ENCODE measurements at regions not wholly inside any gene's neighbourhood (a gene's known extent, or its start where the extent isn't known, plus 50 kb on each side); places are given as distances from the start of the nearest gene placed in this dataset.
"Not testable (repeated sequence)": the region's sequence is repeated elsewhere in the genome, so short reads cannot be mapped to it uniquely, and the experiment has no call there.

DNA sequence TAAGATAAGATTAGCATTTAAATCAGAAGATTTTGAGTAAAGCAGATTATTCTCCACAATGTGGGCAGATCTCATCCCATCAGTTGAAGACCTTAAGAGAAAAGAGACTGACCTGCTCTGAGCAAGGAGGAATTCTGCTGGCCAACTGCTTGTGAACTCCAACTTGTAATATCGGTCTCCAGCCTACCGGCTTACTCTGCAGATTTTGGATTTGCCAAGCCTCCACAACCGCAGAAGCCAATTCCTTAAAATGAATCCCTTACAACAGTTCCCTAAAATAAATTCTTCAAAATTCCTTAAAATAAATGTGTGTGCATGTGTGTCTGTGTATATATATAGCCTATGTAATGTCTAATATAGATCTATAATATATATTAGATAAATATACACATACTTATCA, 107.4 kb upstream of the KLF13 start:
- no peak for DNase-seq (ENCODE audit: low spot score)

DNA sequence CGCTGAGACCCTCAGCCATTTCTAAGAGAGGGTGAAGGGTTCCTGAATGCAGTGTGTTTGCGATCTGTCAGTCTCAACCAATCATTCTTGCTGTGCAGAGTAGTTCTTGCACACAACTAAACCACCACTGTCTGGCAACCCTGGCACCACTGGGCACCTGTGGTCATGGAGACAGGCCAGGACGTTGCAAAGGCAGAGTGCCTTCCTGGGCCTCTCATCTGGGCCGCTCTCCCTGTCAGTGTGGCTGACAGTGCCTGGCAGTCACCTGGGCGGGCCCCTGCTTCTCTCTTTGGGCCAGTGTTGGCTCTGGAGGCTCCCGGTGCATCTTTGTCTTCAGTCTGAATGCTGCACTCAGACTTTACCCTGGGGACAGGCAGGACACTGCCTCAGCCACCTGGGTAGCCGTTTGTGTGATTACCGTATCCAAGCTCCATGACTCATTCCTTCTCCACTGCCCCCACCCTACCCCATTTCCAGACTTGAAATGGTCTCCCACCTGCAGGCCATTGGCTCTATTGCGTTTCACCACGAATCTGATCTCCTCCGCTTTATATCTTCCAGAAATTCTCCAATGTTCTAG, 104.6 kb upstream of the KLF13 start:
- DNase-seq (ENCODE audit: low spot score), result no peak

DNA sequence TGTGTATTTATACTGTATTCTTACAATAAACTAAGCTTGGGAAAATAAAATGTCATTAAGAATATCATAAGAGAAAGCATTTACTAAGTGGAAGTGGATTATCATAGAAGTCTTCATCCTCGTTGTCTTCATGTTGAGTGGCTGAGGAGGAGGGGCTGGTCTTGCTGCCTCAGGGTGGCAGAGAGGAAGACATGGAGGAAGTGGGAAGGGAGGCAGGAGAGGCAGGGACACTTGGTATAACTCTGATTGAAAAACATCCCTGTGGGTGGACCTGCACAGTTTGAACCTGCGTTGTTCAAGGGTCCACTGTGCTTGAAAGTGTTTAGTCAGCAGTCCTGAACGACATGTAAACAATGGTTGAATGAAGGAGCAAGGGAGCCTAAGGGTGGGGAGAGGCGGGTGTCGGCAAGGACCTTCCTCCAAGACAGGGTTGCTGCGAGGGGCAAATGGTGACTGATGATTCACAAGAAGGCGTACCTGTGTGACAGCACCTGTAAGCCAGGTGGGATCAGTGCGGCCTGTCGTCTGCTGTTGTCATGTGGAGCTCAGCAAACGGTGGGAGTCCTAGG, 103.8 kb upstream of the KLF13 start:
- no peak for DNase-seq (ENCODE audit: low spot score)

DNA sequence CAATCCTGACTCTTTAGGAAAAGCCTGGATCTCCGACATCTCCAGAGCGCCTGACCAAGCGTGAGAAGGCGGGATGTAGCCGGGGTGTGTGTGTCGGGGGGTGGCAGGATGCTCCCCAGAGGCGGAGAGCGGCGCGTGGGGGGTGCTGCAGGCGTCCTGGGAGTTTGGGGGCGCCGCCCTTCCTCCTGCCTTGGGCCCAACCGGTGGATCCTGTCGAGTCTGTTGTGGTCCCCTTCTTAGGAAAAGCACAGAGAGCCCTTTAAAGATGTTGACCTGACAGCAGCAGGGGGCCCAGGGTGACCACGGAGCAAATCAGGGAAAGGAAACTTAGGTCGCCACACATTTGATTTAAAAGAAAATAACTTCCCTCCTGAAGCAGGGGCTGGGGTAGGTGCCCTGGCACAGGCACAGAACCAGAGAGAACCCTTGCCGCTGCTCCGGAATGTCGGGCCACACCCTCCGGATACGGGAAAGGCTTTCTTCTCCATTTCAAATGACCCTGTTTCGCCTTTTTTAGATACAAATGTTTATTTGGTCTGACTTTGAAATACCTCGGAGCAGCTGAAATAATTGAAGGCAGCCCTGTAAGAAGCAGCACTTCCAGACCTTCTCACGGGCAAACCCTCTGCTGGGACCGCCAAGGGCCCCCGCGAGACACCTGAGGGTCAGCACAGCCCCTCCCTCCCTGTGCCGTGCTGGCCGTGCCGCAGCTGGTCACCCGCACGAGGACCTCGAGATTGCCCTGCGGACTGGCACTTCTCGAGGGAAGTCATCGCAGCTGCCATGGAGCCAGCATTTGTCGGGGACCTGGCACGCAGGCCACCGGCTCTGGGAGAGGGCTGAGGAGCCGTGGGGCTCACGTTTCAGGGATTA, 102.9 kb upstream of the KLF13 start:
- DNase-seq (ENCODE audit: low spot score), result no peak

DNA sequence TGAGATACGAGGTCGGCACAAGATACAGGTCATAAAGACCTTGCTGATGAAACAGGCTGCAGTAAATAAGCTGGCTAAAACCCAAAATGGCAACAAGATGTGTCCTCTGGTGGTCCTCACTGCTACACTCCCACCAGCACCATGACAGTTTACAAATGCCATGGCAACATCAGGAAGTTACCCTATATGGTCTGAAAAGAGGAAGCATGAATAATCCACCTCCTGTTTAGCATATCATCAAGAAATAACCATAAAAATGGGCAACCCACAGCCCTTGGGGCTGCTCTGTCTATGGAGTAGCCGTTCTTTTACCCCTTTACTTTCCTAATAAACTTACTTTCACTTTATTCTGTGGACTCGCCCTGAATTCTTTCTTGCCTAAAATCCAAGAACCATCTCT, 102.0 kb upstream of the KLF13 start:
- DNase-seq (ENCODE audit: low spot score), result not testable (repeated sequence)

DNA sequence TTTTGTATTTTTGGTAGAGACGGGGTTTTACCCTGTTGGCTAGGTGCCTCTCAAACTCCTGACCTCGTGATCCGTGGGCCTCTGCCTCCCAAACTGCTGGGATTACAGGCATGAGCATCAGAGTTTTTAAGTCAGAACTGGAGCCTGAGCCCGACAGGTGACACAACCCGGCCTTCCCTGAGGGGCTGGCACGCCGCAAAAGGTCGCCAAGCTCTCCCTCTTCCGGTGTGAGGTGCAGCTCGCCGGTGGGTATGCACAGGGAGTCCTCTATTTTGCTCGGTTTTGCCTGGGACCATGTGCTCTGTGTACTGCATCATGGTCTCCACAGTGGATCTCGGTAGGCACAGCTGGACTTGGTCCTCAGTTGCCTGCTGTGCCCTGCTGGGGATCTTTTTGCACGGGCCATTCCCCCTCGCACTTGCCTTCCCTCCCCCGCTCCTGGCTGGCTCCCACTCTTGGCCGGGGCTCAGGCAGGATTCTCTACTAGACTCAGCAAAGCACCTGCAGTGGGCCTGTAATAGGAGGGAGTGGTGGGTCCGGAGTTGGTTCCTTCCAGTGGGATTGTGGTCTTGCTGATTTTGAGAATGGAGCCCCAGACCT, 101.2 kb upstream of the KLF13 start:
- DNase-seq (ENCODE audit: low spot score), result no peak

DNA sequence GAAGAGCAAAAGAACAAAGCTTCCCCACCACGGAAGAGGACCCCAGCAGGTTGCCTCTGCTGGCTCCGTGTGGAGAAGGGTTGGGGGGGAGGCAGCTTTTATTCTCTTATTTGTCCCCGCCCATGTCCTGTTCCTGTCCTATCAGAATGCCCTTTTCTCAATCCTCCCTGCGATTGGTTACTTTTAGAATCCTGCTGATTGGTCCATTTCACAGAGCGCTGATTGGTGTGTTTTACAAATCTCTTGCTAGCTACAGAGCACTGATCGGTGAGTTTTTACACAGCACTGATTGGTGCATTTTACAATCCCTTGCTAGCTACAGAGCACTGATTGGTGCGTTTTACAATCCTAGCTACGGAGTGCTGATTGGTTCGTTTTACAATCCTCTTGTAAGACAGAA, 100.6 kb upstream of the KLF13 start:
- DNase-seq (ENCODE audit: low spot score), result no peak

DNA sequence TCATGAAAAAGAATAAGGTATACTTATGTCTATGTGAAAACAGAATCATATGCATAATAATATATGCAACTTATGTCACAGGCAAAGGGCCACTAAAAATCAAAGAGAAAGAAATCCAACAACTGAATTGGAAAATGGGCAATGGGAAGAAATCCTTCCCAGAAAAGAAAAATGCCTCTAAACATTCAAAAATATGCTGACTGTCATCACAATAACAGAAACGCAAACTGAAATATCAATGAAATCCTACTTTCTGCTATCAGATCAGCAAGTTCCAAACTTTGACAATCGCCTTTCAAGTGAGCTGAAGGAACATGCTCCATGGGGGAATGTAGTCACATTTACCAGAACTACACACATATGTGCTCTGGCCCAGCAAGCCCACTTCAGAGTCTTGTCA, 99.4 kb upstream of the KLF13 start:
- DNase-seq (ENCODE audit: low spot score), result no peak

DNA sequence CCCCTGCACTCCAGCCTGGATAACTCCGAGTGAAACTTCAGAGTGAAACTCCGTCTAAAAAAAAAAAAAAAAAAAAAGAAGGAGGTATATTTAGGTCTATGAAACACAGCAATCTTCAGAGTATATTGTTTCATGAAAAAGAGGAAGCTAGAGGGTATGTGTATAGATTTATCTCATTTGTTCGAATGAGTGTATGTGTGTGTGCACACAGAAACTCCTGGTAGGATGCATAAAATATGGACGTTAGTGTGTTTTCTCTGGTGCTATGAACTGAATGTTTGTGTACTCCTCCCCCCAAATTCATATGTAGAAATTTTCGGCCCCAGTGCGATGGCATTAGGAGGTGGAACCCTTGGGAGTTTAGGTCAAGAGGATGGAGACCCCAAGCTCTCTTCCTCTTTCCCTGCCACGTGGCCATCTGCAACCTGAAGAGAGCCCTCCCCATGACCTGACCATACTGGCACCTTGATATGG, 98.6 kb upstream of the KLF13 start:
- DNase-seq (ENCODE audit: low spot score), result no peak

DNA sequence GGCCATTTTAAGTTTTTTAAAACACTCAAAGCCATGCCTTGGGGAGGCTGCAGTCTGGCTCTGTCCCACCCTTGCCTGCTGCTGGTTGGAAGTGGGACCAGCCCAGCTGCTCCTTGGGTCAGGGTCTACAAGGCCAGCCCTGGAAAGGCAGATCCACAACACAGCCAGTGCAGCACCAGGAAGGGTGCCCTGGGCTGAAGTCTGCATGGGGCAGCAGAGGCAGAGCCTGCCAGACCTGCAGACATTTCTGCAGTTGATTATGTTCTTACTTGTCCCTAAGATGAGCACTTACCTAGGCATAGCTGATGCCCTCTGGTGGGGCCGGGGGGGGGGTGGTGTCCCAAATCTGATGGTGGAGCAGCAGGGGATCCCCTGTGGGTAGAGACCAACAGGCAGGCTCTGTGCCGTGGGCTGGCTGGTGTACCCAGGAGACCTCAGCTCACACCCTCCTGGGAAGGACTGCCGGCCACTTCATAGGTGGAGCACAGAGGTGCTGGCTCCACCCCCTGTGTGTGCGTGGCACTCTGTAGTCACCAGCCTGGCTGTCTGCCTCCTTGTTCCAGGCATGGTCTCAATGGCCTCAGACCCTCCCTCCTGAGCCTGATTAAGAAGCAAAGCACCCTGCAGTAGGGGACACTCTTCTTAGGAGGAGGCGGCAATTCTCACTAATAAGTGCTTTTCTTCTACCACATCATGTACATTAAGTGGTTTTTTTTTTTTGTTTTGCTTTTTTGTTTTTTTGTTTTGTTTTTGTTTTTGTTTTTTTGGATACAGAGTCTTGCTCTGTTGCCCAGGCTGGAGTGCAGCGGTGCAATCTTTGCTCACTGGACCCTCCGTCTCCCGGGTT, 97.4 kb upstream of the KLF13 start:
- no peak for DNase-seq (ENCODE audit: low spot score)

DNA sequence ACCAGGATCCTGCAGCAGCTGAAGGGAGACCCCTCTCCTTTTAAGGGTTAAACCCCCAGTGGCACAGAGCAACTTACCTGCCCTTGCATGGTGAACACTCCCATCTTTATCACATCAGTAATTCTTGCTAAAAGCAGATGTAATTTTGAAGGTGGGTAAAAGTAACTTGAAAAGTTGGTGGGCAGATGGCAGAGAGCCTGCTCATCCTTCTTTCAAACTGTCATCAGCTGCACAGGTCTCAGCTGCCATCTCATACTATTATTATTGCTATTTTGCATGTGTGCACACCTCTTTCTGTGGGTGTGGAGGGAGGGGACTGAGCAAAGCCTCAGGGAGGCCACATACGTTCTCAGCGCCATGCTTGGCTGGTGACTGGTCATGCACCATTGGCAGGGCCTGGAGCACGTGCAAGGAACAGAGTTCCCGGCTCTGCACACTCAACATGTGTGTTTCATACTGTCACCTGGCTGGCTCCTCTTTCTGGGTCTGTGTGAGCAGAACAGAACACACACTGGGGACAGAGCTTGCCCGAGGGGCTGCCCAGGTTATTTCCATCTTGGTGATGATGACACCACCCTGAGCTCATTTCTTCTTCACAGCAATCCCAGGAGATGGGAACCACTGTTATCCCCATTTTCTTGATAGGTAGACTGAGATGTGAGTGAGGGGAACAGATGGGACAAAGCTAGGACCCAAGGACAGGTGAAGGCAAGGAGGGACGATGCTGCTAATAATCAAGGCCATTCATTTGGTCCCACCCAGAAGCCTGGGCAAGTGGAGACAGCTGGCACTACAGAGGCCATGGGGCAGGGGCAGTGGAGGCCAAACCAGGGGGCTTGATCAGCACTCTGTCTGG, 95.8 kb upstream of the KLF13 start:
- DNase-seq (ENCODE audit: low spot score), result no peak

DNA sequence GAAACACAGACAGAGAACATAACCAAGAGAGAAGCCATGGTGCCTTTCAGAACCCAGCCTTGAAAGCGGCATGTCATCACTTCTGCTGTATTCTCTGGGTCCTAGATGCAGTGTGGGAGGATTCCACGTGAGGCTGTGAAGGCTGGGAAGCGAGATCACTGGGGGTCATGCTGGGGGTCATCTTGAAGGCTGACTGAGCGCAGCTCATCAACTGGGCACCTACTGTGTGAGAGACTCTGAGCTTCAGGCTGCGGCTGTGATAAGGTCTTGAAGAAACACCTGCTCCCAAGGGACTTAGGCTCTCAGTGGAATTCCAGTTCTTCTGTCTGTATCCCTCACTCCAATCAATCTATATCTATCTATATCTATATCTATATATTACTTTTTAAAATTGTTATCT, 91.8 kb upstream of the KLF13 start:
- no peak for DNase-seq (ENCODE audit: low spot score)

DNA sequence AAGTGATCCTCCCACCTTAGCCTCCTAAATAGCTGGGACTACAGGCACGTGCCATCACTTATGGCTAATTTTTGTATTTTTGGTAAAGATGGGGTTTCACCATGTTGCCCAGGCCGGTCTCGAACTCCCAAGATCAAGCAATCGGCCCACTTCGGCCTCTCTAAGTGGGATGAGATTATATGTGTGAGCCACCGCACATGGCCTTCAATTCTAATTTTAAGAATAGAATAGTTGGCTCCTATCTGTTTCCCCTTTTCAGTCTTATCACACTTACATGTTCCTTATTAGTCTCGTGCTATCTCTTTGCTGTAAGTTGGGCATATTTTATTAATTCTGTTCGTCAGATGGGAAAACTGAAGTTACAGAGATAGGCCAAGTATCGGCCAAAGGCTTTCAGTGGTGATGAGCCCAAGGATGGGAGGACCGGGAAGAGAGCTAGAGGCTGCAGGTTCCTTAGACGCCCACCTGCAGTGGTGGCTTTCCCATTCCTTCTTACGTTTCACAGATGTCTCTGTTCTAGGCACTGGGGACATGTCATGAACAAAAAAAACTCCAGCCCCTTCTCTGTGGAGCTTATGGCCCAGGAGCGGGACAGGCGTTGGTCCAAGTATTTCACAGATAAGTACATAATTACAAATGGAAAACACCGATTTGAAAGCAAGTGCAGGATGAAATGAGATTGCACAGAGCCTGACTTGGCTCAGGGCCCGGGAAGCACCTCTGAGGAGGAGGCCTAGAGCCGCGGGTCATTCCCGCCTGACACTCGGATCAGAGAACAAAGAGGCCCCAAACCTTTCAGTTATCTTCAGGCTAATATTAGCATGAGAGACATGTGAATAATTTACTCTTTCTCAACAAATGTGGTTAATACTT, 91.1 kb upstream of the KLF13 start:
- DNase-seq (ENCODE audit: low spot score), result no peak

DNA sequence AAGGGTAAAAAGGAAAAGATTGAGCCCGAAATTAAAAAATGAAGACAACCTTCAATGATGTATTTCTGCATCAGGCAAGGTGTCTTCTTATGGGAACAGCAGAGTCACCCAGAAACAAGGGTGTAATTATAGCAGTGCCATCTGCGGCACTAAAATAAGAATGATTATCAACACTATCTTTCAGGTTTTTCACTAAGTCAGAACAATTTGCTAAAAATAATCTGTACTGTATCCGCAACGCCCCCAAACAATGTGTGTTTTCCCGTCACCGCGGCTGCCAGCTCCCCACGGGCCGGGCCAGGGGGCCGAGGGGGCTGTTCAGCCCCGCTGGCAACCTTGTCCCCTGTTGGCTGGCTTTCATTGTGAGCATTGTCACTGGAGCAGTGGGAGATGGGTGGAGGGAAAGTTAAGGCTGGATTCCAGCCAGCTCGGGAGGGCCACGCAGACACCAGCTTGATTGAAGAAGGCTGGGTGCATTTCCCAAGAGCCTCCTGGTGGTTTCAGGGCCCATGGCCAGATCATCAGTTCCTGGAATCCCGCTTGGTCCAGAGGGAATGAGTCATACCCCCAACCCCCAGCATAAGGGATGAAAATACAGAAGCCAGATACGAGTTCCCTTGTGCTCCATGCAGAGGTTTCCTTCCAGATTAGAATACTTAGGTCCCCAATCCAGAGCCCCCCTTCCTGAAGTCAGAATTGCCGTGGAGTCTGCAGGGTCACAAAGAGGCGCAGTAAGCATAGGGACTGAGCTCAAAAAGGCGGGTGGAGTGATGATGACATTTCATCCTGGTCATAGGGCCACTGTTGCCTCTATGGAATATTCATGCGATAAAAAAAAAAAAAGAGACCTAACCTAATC, 90.2 kb upstream of the KLF13 start:
- DNase-seq (ENCODE audit: low spot score), result no peak

DNA sequence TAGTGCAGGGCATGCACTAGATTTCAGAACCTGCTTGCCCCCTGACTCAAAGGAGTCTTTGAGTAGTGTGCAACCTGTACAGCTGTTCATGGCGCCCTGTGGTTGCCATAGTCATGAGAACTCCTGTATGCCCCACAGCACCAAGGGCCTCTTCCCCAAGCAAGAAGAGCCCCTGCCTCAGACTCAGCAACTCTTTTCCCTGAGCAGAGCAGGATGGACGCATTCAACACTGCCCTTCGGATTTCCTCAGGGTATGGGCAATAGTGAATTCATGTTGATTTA, 89.7 kb upstream of the KLF13 start:
- no peak for DNase-seq (ENCODE audit: low spot score)

DNA sequence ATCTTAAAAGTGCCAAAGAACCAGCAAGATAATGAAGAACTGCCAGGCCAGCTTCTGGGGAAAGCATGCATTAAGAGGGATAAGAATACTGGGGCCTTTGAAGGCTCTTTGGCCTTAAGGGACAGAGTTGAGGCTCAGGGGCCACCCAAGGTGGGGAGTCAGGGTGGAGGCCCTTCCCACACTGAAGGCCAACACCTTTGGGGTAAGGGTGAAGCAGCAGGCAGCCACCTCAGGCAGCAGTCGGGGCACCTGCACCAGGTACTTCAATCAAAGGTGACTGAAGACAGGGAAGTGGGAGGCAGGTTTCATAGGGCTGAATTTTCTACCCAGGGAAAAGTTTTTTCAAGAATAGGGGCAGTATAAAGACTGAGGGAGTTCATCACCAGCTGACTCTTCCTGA, 87.7 kb upstream of the KLF13 start:
- DNase-seq (ENCODE audit: low spot score), result no peak

DNA sequence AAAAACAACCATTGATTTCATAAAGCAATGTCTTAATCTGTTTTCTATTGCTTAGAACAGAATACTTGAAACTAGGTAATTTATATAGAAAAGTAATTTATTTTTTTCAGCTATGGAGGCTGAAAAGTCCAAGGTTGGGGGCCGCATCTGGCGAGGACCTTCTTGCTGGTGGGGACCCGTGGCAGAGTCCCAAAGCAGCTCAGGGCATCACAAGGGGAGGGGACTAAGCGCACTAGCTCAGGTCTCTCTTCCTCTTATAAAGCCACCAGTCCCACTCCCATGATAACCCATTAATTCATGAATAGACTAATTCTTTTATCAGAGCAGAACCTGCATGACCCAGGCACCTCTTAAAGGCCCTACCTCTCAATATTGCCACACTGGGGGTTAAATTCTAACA, 87.2 kb upstream of the KLF13 start:
- no peak for DNase-seq (ENCODE audit: low spot score)

DNA sequence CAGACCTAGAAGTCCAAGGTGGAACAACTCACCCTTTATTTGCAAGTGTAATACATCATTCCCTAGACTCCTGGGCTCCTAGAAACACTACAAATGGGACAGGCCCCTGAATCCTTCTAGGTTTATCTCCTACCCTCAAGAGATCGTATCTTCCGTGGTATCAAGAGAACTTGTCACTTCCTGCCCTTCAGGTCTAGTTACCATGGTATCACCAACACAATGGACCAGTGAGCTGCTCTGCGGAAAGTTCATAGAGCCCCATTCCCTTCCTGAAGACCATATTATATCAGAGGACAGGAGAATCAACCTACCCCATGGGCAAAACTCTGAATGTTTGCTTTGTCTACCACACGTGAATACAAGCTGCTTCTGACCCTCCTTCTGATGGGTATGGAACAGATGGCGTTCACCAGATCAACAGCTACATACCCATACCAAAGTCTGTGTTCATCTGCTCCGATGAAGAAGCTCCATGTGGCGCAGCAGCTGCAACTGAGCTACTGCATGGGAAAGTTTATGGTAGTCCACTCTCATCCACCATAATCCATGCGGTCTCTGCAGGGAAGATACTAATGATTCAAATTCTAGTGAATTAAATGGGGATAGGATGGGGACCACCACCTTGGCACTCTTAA, 84.6 kb upstream of the KLF13 start:
- no peak for DNase-seq (ENCODE audit: low spot score)

DNA sequence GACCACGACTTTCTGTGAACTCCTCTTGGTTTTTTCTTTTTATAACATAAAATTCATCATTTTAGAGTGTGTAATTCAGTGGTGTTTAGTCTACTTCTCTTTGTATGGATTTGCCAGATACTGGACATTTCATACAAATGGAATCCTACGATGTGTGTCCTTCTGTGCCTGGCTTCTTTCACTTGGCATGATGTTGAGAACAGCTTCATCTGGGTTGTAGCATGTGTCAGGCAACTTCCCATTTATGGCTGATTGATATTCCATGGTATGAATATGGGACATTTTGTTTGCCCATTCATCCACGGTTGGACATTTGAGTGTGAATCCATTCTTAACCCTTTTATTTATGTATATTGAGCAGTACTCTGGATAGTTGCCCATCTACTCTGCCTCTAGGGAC, 82.7 kb upstream of the KLF13 start:
- DNase-seq (ENCODE audit: low spot score), result no peak
